ENCODE measurements at regions not wholly inside any gene's neighbourhood (a gene's known extent, or its start where the extent isn't known, plus 50 kb on each side); places are given as distances from the start of the nearest gene placed in this dataset.
A peak's percentile ranks its signal among the peaks of the same experiment; 100 is the strongest.

DNA sequence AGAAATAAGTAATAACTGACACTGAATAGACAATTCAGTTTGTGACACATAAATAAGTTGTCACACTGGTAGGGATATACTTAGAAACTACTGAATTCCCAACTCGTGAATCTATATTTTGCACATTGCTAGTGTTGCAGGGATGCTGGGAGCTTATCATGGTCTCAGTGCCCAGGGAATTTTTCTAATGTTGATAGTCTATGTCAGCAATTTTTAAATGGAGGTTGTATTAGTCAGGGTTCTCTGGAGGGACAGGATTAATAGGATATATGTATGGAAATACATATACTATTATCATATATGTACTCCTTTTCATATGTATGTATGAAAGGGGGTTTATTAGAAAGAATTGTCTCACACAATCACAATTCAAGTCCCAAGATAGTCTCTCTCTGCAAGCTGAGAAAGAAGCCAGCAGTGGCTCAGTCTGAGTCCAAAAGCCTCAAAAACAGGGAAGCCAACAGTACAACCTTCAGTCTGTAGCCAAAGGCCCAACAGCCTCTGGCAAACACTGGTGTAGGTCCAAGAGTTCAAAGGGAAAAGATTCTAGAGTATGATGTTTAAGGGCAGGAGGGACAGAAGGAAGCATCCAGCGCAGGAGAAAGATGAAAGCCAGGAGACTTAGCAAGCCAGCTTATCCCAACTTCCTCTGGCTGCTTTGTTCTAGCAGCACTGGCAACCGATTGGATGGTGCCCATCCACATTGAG is 980.9 kb upstream of the GJE1 start:
- no peak overlapping the region for H3K4me3 Mint-ChIP-seq (ENCODE audit: unreplicated experiment)
- no peak for TF ChIP-seq EZH2 (IDR thresholded peaks at IDR 0.05; ENCODE audit: insufficient read depth, low read length)
- no peak for TF ChIP-seq CTCF (IDR thresholded peaks at IDR 0.05; ENCODE audit: insufficient read depth, low read depth, low read length)
- FAIRE-seq = no peak

GRCh38 chr6:141141870-141142269 is 990.9 kb upstream of the GJE1 start:
- TF ChIP-seq EZH2 (IDR thresholded peaks at IDR 0.05; ENCODE audit: insufficient read depth, low read length) (no peak), CTCF (IDR thresholded peaks at IDR 0.05; ENCODE audit: insufficient read depth, low read depth, low read length) (no peak)
- Mint-ChIP-seq H3K9me3 (ENCODE audit: unreplicated experiment) (no peaks in the 10 kb centered on the region), H3K27me3 (ENCODE audit: low read depth, unreplicated experiment) (no peaks in the 10 kb centered on the region), H3K4me3 (ENCODE audit: unreplicated experiment) (no peak overlapping the region), H3K36me3 (ENCODE audit: low read depth, unreplicated experiment) (no peaks in the 10 kb centered on the region), H3K27ac (ENCODE audit: unreplicated experiment) (no peak overlapping the region), H3K4me1 (ENCODE audit: low read depth, unreplicated experiment) (no peaks in the 10 kb centered on the region)
- Histone ChIP-seq H3K79me2 (ENCODE audit: insufficient read depth, low read length) (no peaks in the 10 kb centered on the region), H3K9ac (ENCODE audit: low read length) (no peak overlapping the region), H3K36me3 (ENCODE audit: insufficient read depth, low read length) (no peaks in the 10 kb centered on the region), H3K4me2 (ENCODE audit: low read length) (no peak overlapping the region), H3K27ac (ENCODE audit: low read depth, low read length) (no peak overlapping the region), H3K27me3 (ENCODE audit: insufficient read depth, low read length) (no peaks in the 10 kb centered on the region), H3K4me1 (ENCODE audit: insufficient read depth, low read length) (no peaks in the 10 kb centered on the region), H3K4me3 (ENCODE audit: insufficient read depth, low read depth, low read length) (no peak overlapping the region), H2AFZ (ENCODE audit: low read depth, low read length) (no peak overlapping the region), H4K20me1 (ENCODE audit: insufficient read depth, low read length) (no peaks in the 10 kb centered on the region), H3K9me3 (ENCODE audit: insufficient read depth, low read depth, low read length) (no peaks in the 10 kb centered on the region)
- DNase-seq (ENCODE audit: low read depth) (no peak), FAIRE-seq (no peak)

More for the DNA sequence above, 980.9 kb upstream of the GJE1 start:
- no peak overlapping the region for H3K4me2 ChIP-seq (ENCODE audit: low read length)
- H3K27me3 ChIP-seq (ENCODE audit: insufficient read depth, low read length) = no peaks in the 10 kb centered on the region
- Mint-ChIP-seq H3K36me3 (ENCODE audit: low read depth, unreplicated experiment) (no peaks in the 10 kb centered on the region), H3K27ac (ENCODE audit: unreplicated experiment) (no peak overlapping the region), H3K27me3 (ENCODE audit: low read depth, unreplicated experiment) (no peaks in the 10 kb centered on the region), H3K9me3 (ENCODE audit: unreplicated experiment) (peaks cover 2% of the 10 kb centered on the region), H3K4me1 (ENCODE audit: low read depth, unreplicated experiment) (no peaks in the 10 kb centered on the region)
- peak overlapping the region; percentile 17 for H2AFZ ChIP-seq (ENCODE audit: low read depth, low read length)
- H3K79me2 ChIP-seq (ENCODE audit: insufficient read depth, low read length) = no peaks in the 10 kb centered on the region
- H3K4me1 ChIP-seq (ENCODE audit: insufficient read depth, low read length) = no peaks in the 10 kb centered on the region
- no peaks in the 10 kb centered on the region for H3K36me3 ChIP-seq (ENCODE audit: insufficient read depth, low read length)
- H3K27ac ChIP-seq (ENCODE audit: low read depth, low read length) = no peak overlapping the region
- no peak for DNase-seq (ENCODE audit: low read depth)
- H3K9me3 ChIP-seq (ENCODE audit: insufficient read depth, low read depth, low read length) = no peaks in the 10 kb centered on the region
- no peaks in the 10 kb centered on the region for H4K20me1 ChIP-seq (ENCODE audit: insufficient read depth, low read length)
- no peak overlapping the region for H3K9ac ChIP-seq (ENCODE audit: low read length)
- no peak overlapping the region for H3K4me3 ChIP-seq (ENCODE audit: insufficient read depth, low read depth, low read length)

GRCh38 chr6:141140905-141141304 is 991.8 kb upstream of the GJE1 start:
- Mint-ChIP-seq H3K4me3 (ENCODE audit: unreplicated experiment) (no peak overlapping the region), H3K36me3 (ENCODE audit: low read depth, unreplicated experiment) (no peaks in the 10 kb centered on the region), H3K27me3 (ENCODE audit: low read depth, unreplicated experiment) (no peaks in the 10 kb centered on the region), H3K27ac (ENCODE audit: unreplicated experiment) (no peak overlapping the region), H3K4me1 (ENCODE audit: low read depth, unreplicated experiment) (no peaks in the 10 kb centered on the region), H3K9me3 (ENCODE audit: unreplicated experiment) (no peaks in the 10 kb centered on the region)
- TF ChIP-seq CTCF (IDR thresholded peaks at IDR 0.05; ENCODE audit: insufficient read depth, low read depth, low read length) (no peak), EZH2 (IDR thresholded peaks at IDR 0.05; ENCODE audit: insufficient read depth, low read length) (no peak)
- DNase-seq (ENCODE audit: low read depth) (no peak), FAIRE-seq (no peak)
- Histone ChIP-seq H3K27me3 (ENCODE audit: insufficient read depth, low read length) (no peaks in the 10 kb centered on the region), H4K20me1 (ENCODE audit: insufficient read depth, low read length) (no peaks in the 10 kb centered on the region), H3K27ac (ENCODE audit: low read depth, low read length) (no peak overlapping the region), H3K9me3 (ENCODE audit: insufficient read depth, low read depth, low read length) (no peaks in the 10 kb centered on the region), H3K79me2 (ENCODE audit: insufficient read depth, low read length) (no peaks in the 10 kb centered on the region), H3K9ac (ENCODE audit: low read length) (no peak overlapping the region), H2AFZ (ENCODE audit: low read depth, low read length) (no peak overlapping the region), H3K4me2 (ENCODE audit: low read length) (no peak overlapping the region), H3K4me1 (ENCODE audit: insufficient read depth, low read length) (no peaks in the 10 kb centered on the region), H3K4me3 (ENCODE audit: insufficient read depth, low read depth, low read length) (no peak overlapping the region), H3K36me3 (ENCODE audit: insufficient read depth, low read length) (no peaks in the 10 kb centered on the region)
